Lung microvascular endothelial cell (primary cell): ENCODE measurements at regions not wholly inside any gene's neighbourhood (a gene's known extent, or its start where the extent isn't known, plus 50 kb on each side); places are given as distances from the start of the nearest gene placed in this dataset.

Experiments used
- DNase-seq, 2 donors: peaks; one replicate each; pipeline versions ENCODE4 v3.0.0 to v3.0.0-alpha.2; 2010; ENCODE audit warnings: low read depth in 2 of 2

DNA sequence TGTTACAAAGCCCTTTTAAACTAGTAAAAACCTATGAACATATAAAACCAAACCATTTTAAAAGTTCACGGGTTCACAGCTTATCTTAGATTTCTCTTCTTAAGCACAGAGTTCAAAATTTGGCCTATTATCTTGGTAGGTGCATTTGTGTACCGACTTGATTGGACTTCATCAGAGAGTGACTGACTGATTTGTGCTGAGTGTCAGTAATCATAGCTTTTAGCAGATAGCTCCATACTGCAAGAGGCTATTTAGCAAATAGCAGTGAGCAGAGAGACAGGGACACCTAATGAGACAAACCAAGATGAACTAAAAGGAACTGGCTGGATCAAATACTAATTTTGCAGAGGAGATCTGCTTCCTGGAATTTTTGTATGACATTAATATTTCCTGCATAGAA, 274.5 kb downstream of the PRR16 start:
- no peak for DNase-seq

DNA sequence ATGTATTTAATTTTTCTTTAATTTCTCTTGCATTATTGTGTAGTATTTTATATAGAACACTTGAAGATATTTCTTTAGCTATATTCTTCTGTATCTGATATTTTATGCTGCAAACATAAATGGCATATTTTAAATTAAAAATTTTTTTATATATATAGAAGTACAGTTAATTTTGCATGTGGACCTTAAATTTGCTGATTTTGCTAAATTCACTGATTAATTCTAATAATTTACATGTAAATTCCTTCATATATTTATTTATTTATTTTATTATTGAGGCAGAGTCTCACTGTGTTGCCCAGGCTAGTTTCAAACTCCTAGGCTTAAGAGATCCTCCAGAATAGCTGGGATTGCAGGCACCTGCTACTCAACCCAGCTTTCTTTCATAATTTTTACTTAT, 276.9 kb downstream of the PRR16 start:
- DNase-seq = no peak

DNA sequence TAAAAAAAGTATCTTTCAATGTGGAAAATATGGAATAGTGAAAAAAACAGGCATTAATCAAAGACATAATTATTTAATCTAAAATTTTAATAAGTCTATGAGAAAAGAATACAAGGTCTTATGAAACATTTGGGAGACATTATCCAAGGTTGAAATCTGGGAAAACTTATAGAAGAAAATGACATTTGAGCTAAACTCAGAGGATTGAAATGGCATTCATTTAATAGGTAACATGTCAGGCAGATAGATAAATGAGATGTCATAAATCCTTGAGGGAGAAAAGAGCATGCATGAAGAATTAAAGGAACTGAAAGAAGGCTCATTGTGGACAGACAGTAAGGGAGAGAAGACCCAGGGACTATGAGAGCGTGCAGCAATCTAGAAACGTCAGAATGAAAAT, 284.4 kb downstream of the PRR16 start:
- DNase-seq = no peak

- no peak for DNase-seq
These were observed 285.6 kb downstream of the PRR16 start for GRCh38 chr5:120749737-120750136.

DNA sequence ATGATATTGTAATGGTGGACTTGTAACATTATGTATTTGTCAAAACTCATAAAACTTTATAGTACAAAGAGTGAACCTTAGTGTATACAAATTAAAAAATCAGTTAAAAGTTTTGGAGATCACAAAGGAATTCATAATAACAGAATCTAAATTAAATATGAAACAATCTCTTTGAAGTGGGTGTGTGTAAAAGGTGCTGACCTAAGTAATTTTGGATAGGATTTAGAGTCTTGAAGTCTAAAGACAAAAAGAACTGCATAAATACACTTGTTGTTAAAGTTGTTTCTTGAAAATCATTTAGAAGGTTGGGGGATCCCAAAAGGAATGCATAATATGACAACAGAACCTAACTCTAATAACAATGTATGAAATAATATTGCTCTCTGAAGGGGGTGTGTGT, 295.5 kb downstream of the PRR16 start:
- no peak for DNase-seq

- DNase-seq = no peak
These were observed 297.9 kb downstream of the PRR16 start for GRCh38 chr5:120761986-120762385.

GRCh38 chr5:120765189-120765588, 301.1 kb downstream of the PRR16 start:
- DNase-seq = no peak

GRCh38 chr5:120767178-120767820, 303.2 kb downstream of the PRR16 start:
- DNase-seq = no peak

GRCh38 chr5:120769312-120769872, 305.3 kb downstream of the PRR16 start:
- no peak for DNase-seq

- DNase-seq = no peak
These were observed 307.1 kb downstream of the PRR16 start for GRCh38 chr5:120771202-120771601.

- DNase-seq = no peak
These were observed 314.7 kb downstream of the PRR16 start for GRCh38 chr5:120778491-120779484.

- no peak for DNase-seq
These were observed 315.6 kb downstream of the PRR16 start for GRCh38 chr5:120779674-120780073.

- DNase-seq = no peak
These were observed 324.4 kb downstream of the PRR16 start for GRCh38 chr5:120788481-120788880.

GRCh38 chr5:120789918-120790317, 325.8 kb downstream of the PRR16 start:
- no peak for DNase-seq

- DNase-seq = no peak
These were observed 326.2 kb downstream of the PRR16 start for GRCh38 chr5:120790339-120790738.

- DNase-seq = no peak
These were observed 328.4 kb downstream of the PRR16 start for GRCh38 chr5:120792477-120792876.

DNA sequence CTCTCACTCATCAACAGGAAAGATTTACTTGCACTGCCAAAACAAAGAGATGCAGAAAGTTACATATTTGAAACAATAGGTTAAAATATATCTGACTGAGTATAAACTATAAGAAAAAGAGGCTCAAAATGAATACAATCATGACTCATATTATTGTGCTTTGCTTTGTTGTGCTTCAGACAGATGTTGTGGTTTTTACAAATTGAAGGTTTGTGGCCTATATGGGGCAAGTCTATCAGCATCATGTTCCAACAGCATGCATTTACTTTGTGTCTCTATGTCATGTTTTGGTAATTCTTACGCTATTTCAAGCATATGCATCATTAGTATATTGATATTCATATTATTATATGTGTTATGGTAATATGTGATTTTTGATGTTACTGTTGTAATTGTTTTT, 330.0 kb downstream of the PRR16 start:
- DNase-seq = no peak

- peak in 1 of 2 donors; percentile 4 for DNase-seq
These were observed 339.2 kb downstream of the PRR16 start for GRCh38 chr5:120803282-120803681.

DNA sequence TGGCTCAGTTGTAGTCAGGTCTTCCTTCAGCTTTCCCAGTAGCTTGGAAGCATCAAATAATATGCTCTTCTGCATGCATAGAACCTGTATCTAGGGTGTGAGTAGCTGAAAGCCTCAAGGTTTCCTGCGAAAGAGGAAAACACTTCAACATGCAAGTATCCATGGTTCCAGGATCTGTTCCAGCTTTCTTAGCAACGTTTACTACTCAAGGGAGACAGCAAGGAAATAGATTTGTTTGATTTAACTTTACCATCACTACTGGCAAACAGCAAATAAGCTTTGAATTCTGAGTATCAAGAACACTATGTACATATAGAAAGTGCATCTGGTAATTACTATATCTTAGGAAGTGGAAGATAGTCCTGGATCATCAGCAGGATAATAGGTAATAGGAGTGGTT, 341.0 kb downstream of the PRR16 start:
- no peak for DNase-seq

DNA sequence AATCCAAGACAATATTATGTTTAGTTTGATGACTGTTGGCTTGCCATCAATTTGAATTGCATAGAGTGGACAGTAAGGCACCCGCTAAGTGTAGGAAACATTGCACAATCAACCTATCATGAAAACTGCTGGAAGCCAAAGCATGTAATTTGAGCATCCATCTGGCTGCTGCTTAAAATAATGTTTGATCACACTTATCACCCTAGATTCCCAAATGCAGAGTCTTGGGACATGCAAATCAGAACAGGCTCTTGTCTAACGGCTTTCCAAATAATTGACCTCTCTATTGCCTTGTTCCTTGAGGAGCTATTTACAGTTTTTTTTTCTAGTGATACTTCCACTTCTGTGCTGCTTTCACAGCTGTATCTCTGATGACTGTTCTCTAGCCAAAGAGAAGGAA, 342.1 kb downstream of the PRR16 start:
- DNase-seq = no peak

DNA sequence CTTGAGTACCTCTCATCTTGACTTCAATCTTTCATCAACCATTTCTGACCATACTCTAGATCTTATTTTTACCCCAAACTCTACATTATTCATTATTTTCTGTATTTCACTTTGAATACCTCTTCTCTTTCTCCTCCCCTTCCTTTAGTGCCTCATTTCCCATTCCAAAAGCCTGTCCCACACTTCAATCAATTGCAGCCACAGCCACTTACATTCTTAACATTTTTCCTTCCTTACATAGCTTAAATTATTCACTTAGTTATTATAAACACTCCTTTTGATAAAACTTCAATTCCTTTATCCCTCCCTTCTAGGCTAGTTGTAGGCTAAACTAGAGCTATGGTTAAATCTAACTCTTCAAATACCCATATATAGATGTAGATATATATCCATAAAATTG, 344.0 kb downstream of the PRR16 start:
- no peak for DNase-seq

DNA sequence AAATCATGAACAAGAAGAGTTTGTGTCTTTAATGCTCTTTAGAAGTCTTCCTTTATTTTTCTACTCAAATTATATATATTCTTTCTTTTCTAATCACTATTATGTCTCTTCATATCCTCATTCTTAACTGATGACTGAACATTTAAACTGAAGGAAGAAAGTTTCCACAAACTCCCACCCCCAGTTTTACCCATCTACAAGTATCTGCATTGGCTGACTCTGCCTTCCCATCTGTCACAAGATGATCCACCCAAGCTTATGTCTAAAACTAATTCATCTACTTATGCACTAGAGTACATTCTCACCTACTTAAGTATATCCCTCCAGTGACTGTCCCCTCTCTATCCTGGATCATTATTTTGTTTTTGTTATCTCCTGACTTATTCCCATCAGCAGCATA, 344.5 kb downstream of the PRR16 start:
- DNase-seq = no peak

- DNase-seq = no peak
These were observed 349.5 kb downstream of the PRR16 start for GRCh38 chr5:120813551-120813950.
